HG02571 (cell line): ENCODE measurements at regions not wholly inside any gene's neighbourhood (a gene's known extent, or its start where the extent isn't known, plus 50 kb on each side); places are given as distances from the start of the nearest gene placed in this dataset.
"Not testable (repeated sequence)": the region's sequence is repeated elsewhere in the genome, so short reads cannot be mapped to it uniquely, and the experiment has no call there.

Experiments
- ATAC-seq: cut with Tn5 transposase; IDR thresholded peaks from one replicate; pipeline ENCODE4 v1.9.1; 2021; ENCODE audit warnings: mild to moderate bottlenecking, moderate library complexity; ENCODE audit not compliant: unreplicated experiment

- ATAC-seq = no peak
Observed at GRCh38 chr13:38160131-38160530, 189.5 kb upstream of the UFM1 start.

DNA sequence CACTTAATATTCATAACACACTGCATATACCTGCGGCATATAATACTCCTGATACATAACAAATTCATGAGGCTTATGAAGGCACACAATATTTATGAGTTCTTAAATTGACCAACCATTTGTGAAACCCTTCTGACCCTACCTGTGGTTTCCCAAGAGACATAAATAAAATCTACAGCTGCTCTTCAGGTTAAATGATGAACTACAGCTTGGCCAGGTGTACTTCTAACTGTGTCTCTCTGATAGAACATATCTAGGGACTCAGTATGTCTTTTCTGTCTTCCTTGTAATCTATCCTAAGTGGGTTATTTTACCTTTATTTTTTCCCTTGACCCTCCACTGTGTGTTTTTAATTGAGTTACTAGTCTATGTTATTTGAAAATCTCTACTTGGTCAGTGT lies 189.9 kb upstream of the UFM1 start:
- no peak for ATAC-seq

- ATAC-seq = no peak
Observed at GRCh38 chr13:38147050-38147449, 202.6 kb upstream of the UFM1 start.

DNA sequence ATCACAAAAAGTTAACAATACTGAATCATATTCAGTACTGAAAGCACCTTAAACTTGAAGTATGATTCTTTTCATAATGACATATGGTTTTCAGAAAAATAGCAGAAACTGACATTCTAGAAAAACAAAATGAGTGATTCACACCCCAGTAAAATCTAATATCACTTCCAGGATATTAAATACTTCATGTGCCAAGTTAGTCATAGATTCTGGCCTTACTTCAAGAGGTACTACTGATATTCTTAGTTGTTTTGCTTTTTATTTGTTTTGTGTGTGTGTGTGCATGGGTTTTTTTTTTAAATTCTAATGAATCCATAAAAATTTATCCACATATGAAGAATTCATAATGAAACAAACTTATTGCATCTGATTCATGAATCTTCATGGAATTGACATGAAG lies 207.9 kb upstream of the UFM1 start:
- no peak for ATAC-seq

DNA sequence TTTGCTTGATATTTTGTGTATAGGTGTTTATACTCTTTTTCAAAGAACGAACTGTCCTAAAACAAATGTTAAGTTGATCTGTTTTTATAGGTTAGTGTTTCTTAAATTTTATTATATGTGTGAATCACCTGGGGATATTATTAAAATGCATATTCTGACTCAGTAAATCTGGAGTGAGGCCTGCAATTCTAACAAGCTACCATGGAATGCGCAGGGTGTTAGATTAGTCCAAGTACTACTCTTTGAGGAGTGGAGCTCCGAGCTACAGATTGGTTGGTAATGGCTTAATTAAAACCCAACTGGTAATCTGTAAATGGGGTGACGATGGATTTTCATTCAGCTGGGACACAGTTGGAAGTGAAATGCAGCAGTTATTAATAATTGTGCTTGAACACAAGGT lies 214.1 kb upstream of the UFM1 start:
- ATAC-seq = no peak

DNA sequence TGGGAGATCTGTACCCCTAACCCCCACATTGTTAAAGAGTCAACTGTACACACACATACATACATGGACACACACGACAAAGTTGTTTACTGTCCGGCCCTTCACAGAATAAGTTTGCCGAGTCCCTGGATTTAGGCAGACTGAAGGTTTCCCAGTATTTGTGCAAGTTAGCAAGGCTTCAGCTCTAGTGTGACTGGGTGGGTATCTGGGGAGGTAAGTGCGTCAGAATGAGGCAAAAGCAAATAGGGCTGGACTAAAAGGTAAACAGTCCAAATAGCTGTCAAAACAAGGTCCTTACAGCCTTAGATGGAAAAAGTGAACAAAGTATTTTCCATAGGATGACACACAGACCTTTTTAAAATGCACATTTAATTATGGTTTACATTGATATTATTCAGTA lies 228.4 kb upstream of the UFM1 start:
- ATAC-seq = no peak

- ATAC-seq = no peak
Observed at GRCh38 chr13:38103851-38104250, 234.3 kb upstream of the TRPC4 start.

DNA sequence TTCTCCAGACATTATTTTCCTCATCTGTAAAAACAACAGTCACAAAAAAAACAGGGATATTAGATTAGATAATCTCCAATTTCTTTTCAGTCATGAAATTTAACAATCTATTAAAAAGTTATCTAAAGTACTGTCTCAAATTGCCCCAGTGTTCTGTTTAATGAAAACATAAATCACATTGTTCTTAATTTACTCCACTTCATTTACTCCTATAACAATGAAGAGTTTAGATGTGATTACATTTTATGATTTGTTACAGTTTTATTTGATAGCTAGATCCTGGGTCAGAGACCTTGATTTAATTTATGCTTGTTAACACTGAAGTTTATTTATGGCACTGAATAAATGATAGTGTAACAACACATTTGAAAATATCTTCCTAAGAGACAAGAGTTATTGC lies 230.2 kb upstream of the TRPC4 start:
- no peak for ATAC-seq

- ATAC-seq = no peak
Observed at GRCh38 chr13:38093425-38093824, 223.9 kb upstream of the TRPC4 start.

DNA sequence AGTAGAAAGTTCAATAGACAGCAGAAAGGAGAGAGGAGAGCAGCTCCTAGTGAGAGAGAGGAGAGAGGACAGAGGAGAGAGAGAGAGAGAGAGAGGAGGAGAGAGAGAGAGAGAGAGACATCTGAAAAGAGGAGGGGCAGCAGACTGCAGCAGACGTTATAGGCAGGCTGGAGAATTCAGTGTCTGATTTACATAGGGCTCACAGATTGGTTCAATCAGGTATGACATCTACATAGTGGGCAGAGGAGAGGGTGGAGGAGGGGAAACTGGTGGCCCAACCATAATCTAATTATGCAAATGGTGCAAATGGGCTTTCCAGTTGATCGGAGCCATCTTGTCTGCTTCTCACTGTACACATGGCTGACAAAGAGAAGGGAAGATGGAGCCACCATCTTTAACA lies 221.3 kb upstream of the TRPC4 start:
- no peak for ATAC-seq

- ATAC-seq = no peak
Observed at GRCh38 chr13:38086721-38087120, 217.1 kb upstream of the TRPC4 start.

DNA sequence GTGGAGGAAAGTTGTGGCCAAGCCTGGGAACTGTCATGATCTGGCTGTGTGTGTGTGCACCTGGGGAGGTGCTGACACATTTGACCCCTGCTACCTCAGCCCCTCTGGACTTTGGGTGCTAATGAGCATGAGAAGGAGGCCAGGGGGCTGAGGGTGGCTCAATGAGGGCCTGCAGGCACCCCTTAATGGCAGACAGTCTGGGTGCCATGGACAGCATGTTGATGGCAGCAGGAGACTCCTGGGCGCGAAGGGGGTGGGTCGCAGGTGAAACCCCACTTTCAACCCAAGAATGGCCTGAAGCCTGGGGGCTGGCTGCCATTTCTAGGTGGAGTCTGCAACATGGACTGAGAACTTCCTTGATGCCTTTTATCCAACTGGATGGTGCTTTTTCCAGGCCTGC lies 216.4 kb upstream of the TRPC4 start:
- no peak for ATAC-seq

DNA sequence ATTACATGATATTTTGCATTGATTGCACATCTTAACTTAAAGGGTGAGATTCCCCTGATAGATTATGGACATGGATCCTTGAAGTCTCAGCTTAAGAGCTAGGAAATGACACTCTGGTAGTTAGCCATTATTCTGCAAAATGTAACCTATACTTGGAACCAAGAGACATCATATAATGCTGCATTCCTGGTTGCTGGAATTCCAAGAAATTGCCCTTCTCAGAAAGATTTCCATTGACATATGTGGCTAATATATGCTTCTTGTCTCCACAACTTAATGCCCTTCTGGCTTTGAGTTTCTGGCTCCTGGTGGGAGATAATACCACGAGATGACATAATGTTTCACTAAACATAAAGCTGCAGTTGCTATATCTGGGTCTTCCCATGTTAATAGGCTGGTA lies 204.4 kb upstream of the TRPC4 start:
- no peak for ATAC-seq

- ATAC-seq = no peak
Observed at GRCh38 chr13:38072696-38073095, 203.1 kb upstream of the TRPC4 start.

DNA sequence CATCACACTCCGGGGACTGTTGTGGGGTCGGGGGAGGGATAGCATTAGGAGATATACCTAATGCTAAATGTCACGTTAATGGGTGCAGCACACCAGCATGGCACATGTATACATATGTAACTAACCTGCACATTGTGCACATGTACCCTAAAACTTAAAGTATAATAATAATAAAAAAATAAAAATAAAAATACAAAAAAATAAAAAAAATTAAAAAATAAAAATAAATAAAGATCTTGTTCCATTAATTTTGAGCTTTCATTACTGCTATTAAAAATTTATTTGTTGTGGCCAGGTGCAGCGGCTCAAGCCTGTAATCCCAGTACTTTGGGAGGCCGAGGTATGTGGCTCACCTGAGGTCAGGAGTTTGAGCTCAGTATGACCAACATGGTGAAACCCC lies 201.8 kb upstream of the TRPC4 start:
- ATAC-seq = not testable (repeated sequence)

DNA sequence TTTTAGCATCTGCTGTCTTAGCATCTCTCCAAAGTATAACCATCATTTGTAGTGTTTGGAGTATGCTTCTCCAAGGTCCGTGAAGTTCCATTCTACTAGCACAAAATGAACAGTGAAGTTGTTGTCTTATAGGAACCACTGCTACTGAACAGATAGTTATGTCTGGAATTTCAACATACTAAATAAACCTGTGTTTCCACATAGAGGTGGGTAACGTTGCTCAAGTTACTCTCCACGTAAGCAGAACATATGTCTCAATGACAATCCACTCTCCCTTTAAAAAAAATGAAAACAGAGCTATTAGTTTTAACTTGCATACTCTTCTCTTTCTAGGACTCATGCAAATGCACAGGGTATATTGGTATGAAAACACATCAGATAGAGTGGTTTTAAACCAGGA lies 184.3 kb upstream of the TRPC4 start:
- ATAC-seq = no peak

DNA sequence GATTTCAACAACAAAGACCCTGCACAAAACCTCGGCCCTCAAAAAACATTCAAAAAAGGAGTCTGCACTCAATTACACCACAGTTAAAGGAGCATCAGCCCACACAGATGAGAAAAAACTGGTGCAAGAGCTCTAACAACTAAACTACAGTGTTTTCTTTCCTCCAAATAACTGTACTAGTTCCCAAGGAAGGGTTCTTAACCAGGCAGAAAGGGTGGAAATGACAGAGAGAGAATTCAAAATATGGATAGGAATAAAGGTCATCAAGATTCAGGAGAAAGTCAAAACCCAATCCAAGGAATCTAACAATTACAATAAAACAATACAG lies 176.4 kb upstream of the TRPC4 start:
- ATAC-seq = no peak

DNA sequence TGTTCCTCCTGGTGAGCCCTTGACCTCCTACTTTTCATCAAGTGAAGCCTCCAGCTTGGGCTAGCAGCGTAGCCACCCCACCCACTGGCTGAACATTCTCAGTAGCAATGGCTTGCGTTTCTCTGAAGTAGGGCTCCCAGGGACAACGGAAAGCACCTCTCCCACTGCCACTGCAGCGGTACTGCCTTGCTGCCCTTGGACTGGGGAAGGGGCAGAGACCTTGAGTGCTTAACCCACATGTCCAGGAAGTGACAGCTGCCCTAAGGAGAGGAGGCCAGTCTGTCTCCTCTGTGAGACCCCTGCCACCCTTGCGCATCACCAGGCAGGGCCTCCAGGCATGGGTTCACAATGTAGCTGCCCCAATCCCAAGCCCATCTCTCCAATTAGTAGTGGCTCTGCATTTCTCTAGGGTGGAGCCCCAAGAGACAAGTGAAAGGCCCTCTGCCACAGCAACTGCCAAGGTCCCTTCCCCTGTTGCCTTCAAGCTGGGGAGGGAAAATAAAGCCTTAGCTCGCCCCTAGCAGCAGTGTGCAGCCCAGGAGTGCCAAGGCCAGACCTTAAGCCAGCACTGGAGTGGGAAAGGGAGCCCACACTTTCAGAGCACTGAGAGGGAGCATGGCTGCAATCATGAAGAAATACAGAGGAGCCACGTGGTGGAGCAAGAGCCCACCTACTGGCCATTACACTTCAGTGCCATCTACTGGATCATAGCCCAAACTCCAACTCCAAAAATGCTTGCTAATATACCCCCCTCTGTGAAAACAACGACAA lies 175.9 kb upstream of the TRPC4 start:
- no peak for ATAC-seq

DNA sequence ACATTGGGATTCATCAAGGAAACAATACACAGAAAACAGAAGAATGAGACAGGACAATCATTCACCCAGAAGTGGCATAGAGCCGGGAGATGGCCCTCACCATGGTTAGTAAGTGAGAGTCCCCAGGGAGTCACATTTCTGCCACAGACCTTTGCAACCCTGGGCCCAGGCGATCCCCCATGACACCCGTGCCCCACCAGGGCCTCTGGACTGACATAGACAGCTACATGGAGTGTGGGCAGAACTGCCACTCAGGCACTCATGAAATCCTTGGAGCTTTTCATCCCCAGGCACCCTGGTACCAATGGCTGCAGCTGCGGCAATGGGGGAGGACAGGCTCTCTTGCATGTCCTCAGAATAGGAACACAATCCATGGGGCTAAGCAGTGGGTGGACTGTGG lies 174.5 kb upstream of the TRPC4 start:
- no peak for ATAC-seq

DNA sequence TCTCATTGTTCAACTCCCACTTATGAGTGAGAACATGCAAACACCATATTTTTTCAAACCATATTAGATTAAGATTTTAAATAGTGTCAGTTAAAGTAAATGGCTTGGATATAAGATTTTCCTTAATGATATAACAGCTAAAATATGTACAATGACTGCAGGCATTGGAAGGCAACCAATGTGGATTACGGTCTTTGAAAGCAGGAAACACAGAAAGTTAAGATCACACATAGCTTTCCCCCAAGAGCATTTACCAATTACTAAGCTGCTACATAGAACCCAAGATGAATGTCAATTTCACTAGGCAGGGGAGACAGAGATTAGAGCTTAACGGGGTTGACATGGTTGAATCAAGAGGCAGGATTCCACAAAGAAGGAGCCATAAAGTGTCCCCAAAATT lies 173.2 kb upstream of the TRPC4 start:
- no peak for ATAC-seq

- ATAC-seq = no peak
Observed at GRCh38 chr13:38024431-38024830, 154.9 kb upstream of the TRPC4 start.

DNA sequence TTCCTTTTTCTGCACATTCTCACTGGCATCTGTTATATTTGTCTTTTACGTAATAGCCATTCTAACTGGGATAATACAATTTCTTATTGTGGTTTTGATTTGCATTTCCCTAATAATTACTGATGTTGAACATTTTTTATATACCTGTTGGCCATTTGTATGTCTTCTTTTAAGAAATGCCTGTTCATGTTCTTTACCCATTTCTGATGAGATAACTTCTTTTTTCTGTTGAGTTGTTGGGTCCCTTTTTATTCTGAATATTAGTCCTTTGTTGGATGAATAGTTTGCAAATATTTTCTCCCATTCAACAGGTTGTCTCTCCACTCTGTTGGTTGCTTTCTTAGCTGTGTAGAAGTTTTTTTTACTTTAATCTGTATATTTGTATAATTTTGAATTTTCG lies 147.7 kb upstream of the TRPC4 start:
- ATAC-seq = no peak

DNA sequence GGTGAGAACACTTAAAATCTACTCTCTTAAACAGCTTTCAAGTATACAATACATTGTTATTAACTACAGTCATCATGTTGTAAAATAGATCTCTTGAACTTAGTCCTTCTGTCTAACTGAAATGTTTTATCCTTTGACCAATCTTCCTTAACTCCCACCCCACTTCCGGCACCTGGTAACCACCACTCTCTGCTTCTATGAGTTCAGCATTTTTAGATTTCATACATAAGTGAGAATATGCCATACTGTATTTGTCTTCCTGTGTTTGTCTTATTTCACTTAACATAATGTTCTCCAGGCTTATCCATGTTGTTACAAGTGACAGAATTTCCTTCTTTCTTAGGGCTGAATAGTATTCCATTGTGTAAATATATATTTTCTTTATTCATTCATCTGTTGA lies 144.1 kb upstream of the TRPC4 start:
- ATAC-seq = no peak
